ENCODE measurements at regions not wholly inside any gene's neighbourhood (a gene's known extent, or its start where the extent isn't known, plus 50 kb on each side); places are given as distances from the start of the nearest gene placed in this dataset.

DNA sequence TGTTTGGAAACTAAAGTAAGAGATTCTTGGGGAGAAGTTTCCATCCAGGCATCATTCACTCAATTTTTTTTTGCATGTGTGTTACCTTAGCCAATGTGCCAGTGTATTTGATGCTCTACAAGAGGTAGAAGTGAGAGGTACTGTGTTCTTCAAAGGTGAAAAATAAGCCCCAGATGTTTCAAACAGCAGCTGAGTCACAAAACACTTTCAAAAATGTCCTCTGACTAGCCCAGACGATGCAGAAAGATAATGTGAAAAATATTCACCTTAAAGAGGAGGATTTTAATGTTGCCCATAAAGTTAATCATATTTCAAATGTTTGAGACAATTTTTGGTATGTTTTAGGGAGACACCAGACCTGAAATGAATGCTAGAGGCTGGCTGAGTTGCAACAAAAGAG lies 107.7 kb upstream of the RASGRP1 start:
- DNase-seq (ENCODE audit: low read depth) = no peak

DNA sequence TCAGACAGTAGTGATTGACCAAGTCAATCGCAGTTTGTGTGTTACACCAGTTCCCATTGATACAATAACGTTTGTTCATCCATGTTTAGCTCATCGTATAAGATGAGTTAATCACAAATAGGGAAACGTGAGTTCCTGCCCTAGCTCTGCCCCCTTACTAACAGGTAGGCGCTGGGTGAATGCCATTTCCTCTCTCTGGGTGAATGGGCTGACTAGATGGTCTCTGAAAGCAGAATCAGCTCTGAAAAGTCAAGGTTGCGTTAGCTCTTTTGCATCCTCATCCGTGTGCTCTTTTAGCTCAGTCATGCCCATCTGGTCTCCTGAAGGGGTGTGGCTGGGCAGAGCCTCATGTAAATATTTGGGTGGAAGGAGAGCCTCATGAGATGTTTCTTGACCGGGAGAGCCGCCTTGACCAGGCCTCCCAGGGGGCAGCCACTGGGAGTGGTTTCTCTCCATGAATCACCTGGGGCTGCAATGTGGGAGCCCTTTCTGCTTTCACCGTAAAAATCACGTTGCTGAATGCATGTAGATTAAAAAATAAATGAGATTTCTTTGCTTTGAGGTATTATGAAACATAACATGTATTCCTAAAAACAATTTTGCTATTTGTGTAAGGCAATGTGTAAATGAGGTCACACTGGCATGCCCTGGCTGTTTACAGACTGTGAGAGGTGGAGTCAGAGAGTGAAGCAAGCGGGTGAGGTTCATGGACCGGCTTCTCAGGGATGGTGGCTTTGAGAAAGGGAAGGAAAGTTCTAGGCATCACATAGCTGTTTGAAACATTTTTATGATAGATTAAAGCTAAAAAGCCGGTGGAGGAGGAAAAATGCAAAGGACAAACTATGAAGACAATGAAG lies 108.4 kb upstream of the RASGRP1 start:
- no peak for DNase-seq (ENCODE audit: low read depth)

DNA sequence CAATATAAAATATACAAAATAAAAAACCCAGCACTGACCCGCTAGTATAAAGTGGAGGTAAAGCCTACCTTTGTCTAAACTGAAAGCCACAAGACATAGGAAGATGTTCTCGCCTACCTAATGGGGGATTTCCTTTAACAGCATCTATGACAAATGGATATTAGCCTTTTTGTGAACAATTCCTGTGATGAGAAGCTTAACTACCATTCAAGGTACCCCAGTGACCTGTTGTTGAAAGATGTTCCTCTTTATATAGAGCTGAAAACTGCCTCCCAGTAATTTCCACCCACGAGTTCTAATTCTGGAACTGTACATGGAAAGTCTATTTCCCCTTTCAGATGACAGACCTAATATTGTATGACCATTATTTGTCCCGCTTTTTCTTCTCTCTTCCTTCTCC lies 109.8 kb upstream of the RASGRP1 start:
- no peak for DNase-seq (ENCODE audit: low read depth)

DNA sequence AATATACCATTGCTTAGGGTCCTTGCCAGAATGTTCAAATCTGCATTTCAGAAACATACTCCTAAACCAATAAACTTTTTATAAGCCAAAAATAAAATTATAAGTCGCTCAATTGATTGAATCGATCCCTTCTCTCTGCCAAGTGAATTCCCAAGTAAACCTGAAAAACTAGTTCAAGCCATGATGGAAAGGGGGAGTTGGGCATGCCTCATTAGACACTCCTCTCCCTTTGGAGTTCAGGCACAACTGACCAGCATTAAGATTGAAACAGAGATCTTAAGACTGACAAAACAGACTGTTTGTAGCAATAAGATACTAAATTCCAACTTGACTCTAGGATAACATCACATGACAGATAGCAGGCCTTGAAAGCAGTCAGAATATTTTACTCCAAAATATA lies 113.7 kb upstream of the RASGRP1 start:
- no peak for DNase-seq (ENCODE audit: low read depth)

DNA sequence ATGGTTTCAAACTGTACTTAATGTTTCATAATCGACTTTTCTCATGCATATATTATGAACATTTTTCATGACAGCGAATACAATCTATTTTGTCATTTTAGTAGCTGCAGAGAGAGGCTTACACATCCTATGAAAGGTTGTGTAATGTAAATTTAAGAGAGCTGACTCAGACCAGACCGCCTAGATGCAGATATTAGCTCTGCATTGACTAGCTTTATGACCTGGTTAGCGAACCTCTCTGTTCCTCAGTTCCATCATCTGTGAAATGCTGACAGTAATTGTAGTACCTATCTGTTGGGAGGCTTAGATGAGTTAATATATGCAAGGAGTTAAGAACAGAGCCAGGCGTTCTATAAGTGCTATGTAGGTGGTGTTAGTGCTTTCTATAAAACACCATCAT lies 116.2 kb upstream of the RASGRP1 start:
- DNase-seq (ENCODE audit: low read depth) = no peak

DNA sequence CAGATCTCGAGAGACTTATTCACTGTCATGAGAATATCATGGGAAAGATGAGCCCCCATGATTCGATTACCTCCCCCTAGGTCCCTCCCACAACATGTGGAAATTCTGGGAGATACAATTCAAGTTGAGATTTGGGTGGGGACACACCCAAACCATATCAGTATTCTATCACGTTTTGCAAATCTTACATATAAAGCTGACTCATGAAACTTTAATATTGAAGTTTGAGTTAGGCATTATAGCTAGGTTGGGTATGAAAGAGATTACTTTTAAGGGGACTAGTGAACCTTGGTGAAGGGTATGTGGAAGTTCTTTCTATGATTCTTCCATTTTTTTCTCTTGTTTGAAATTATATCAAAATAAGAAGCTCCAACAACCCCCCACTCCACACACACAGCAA lies 117.7 kb upstream of the RASGRP1 start:
- DNase-seq (ENCODE audit: low read depth) = no peak

DNA sequence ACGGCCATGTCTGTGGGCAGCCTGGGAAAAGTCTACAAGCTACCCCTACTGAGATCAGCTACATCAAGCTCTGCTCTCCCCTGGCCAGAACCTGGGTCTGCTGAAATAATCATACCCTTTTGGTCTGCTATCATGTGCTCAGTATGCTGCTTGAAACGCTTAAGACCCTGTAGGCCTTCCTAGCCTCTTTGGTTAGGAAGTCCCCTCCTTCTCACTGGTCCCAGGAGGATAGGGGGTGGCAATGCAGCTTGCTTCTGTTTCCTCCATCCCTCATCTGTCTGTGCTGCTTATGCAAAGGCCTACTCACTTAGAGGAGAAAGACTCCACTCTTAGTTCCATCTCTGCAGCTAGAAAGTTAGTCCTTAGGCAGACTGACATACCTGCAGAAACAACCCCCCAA lies 118.2 kb upstream of the RASGRP1 start:
- no peak for DNase-seq (ENCODE audit: low read depth)

DNA sequence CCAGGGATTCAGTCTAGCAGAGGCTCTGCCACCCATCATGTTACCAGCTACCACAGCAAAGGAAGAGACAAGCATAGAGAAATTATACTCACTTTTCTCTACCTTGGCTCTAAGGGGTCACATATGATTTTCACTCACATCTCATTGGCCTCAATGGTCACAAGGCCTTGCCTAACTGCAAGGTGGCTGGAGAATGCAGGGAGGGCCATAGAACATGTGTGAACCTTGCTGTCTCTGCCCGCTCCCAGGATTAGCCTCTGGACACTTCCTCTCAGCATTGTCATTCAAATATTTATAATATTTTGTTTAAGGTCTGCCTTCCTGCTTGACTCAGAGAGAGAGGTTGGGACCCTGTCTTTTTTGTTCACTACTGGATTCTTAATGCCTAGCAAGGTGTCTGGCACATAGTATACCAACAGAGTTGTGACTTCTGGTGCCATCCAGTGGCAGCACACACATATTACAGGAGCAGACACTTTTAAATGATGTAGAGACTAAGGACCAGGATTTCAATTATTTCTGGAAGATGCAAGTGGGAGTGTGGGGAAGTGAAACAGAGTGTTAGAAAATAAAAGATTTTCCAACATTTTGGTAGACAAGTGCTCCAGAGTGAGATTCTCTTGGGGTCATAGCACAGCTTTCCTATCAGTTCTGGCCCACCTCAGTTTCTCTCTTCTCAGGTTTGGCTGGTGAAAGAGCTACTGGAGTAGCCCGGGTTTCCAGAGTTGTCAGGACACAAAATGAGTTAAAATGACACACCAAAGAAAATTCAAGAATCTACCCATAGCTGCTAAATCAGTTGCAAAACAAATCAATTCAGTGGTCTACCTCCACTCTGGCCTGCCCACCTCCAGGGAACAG lies 119.0 kb upstream of the RASGRP1 start:
- DNase-seq (ENCODE audit: low read depth) = no peak

DNA sequence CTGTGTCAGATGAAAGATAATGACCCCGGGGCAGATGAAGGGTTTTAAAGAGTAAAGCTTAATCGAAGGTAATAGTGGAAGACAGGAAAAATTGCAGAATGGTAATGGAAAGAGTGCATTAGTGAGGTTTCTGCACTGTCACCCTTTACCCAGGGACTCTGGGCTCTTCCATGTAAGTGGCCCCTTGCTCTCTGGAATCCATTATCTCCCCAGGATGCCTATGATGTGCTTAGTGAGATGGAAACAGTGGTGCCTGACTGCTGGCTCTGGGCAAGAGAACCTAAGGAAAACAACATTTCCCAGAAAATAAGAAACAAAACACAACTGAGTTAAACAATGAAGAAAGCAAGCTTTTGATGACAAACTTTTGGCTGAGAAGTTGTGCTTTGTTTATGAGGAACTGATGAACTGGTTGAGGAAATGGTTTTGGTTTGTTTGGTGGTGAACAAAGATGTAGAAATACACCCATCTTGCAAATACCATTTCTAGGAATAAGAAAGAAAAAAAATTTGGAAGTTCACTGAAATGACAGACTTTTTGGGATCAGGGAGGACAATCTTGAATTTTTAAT lies 119.9 kb upstream of the RASGRP1 start:
- DNase-seq (ENCODE audit: low read depth) = no peak

DNA sequence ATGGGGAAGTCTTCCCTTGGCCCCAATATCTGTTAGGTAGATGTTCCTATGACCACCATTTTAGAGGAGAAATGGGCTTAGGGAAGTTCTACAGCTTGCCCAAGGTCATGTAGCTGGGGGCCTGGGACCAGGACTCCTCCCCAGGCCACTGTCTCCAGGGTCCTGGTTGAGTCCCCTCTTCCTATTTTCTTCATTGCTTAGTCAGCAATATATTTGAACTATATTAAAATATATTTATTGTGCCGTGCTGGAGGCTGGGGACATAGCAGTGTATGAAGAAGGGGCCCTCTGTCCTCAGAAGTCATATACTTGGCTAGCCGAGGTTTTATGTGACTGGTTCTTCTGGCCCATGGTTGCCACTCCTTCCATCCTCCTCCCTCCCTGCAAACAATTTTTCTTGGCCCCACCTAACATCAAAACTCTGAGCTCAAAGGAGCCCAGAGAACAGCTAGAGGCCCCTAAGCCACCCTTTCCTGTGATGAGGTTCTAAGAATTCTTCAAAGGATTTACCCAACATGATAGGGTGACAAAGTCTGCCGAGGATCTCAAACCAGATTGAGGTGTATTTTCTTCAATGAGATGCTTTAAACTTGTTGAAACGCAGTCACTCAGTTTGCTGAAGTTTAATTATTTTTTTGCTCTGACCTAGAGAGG lies 121.2 kb upstream of the RASGRP1 start:
- no peak for DNase-seq (ENCODE audit: low read depth)

DNA sequence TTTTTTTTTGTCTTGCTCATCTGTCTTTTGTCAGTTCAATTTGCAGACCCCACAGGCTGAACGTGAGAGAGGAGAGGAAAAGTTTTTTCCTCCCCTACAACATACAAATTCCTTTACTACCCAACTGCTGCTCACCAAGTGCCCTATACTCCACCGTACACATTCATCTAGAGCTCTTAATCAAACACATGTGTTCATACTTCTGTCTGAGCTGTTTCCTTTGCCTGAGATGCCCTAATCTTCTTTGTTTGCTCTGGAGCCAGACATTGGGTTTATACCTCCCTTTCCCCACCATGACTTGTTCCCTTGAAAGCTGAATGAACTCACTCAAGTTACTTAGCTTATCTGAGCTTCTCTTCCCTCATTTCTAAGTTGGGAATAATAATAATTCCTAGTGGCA lies 122.7 kb upstream of the RASGRP1 start:
- DNase-seq (ENCODE audit: low read depth) = no peak

DNA sequence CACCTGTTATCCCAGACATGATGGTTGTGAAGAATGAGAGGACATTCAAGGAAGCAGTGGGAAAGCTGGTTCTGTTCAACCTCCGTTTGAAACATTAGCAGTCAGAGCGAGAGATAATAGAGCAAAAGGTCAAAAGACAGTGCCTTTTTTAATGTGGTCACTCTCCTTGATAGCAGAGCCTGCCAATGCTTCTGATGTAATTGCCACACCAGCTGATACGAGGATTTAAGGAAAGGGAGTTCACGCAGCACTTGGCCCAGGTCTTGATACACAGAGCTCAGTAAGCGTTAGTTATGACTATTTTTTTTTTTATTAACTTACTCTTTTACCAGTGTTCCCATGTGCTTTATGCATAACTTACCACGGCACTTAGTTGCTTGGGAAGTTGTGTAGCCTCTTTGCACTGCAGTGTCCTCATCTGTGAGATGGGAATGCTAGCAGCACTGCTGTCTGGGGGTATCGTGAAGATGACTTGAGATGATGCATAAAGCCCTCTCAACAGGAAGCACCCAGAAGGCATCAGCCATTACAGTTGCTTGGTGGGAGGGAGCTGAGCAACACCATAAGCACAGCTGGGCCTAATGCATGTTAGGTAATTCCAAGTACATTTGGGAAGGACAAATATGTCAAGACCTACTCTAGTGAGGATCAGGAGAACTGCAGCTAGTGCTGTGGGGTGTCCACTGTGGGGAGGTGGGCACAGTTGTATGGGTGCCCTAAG lies 123.3 kb upstream of the RASGRP1 start:
- DNase-seq (ENCODE audit: low read depth) = no peak

DNA sequence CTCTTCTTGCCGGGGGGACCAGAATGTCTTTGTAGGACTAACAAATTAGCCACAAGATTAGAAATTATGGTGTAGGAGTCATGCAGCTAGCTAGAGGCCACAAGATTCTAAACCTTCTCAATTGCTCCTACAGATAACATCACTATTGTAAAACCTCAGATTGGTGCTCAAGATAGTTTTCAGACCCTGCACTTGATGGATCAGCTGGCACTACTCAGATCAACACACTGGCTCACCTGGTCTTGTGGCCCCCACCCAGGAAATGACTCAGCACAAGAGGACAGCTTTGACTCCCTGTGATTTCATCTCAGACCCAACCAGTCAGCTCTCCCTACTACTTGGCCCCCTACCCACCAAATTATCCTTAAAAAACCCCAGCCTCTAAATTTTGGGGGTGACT lies 124.1 kb upstream of the RASGRP1 start:
- DNase-seq (ENCODE audit: low read depth) = no peak

DNA sequence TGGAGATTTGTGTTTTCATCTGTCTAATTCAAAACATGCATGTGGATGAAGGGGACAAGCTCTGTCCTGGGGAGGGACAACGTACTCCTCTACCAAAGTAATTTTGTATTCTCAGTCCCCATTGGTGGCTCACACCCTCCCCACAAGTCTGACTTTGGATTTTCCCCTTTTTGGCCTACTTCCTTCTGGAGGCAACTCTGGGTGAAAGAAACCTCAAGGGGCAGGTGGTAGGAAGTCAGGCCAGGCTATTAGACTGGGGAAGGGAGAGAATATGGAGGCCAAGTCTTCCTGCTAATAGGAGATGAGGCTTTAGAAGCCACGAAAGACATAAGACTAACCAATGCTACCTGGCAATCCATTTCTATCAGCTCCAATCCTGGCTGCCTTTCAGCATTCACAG lies 124.9 kb upstream of the RASGRP1 start:
- no peak for DNase-seq (ENCODE audit: low read depth)

DNA sequence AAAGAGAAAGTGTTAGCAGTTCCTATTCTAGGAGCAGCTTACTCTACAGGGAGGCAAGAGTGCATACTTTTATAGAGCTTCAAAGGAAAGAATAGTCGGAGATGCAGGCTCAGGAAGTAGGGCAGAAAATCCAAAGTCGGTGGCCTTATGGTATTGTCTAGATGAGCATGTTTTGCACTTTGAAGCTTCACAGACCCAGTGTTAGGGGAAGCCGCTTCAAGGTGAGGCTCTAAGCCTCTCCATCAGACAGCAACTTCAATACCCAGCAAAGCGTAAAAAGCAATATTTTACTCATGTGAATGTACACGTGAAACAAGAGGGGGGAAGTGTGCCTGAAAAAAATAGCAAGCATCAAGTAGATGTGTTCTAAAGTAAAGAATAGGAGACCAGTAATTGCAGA lies 125.6 kb upstream of the RASGRP1 start:
- DNase-seq (ENCODE audit: low read depth) = no peak

DNA sequence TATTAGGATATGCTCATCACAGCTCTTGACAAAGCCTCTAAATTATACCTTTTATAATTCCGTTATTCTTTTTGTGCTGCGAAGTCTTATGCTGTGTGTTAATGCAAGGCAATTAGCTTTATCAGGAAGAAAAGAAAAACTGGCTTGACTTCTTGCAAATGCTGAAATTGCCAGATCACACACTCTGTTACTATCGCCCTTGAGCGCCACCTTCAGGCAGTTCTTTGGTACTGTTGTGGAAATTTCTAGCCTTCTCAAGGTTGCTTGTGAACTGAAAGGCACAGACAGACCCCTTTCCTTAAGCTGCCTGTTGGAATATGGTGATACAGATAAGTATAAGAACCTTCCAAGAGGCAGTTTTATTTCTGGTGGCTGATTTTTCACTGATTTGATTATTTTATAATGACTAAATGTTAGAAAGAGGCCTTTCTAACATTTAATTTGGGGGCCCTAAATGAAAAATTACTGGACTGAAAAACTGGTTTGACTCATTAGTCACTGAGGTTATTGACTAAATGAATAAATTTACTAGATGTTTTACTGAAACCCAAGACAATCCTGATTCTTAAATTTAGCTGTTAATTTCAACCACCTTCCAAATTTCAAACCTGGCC lies 126.2 kb upstream of the RASGRP1 start:
- DNase-seq (ENCODE audit: low read depth) = no peak

DNA sequence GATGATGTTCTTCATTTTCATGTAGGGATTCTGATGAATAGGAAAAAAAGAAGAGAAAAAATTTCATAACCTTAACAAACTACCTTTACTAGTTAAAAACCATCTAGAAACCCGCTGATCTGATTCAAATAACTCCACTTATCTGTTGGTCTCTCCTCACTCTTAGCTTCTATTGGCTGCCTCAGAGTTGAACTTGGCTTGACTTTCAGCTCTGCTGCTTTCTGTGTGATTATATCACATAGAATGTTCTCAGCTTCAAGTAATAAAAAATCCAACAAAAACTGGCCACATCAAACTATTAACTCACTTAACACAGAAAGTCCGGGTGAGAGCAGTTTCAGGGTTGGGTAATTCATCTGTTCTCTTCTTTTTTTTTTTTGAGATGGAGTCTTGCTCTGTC lies 126.8 kb upstream of the RASGRP1 start:
- no peak for DNase-seq (ENCODE audit: low read depth)

DNA sequence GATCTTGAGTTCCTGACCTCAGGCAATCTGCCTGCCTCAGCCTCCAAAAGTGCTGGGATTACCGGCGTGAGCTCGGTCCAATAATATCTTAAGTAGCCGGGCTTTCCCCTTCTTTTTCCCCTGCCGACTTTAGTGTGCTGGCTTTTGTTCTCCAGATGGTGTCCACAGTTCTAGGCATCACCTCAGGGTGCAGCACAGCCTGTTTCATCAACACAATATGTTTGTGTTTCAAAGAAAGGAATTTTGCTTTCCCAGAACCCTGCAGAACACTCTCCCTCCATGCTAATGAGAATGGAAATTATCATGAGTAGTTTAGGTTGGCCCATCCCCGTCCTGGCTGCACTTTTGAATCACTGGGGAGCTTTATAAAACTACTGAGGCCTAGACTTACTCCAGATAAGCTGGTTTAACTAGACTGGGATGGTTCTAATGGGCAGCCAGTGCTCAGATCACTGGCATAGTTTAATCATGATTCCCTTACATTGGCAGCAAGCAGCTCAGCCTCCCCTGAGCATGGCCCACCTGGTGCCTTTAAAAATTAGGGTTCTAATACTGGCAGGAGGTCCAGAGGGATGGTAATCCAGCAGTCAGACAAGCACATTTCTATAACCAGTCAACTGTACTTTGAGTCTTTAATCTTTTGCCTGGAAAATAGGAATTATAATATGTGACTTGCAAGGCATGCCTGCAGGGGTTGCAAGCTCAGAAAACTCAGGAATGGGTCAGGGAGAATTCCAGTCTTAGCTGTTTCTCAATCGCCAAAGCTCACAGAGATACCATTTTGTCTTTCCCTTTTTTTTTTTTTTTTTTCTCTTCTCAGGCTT lies 127.6 kb upstream of the RASGRP1 start:
- no peak for DNase-seq (ENCODE audit: low read depth)

DNA sequence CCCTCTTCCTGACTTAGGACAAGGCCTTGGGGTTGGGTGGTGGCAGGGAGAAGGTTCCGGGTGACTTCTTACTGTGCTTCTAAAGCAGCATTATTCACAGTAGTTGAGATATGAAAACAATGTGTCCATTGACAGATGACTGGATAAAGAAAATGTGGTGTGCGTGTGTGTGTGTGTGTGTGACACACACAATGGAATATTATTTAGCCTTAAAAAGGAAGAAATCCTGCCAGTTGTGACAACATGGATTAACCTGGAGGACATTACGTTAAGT lies 128.1 kb upstream of the RASGRP1 start:
- no peak for DNase-seq (ENCODE audit: low read depth)
